A549 (cell line): ENCODE measurements at regions not wholly inside any gene's neighbourhood (a gene's known extent, or its start where the extent isn't known, plus 50 kb on each side); places are given as distances from the start of the nearest gene placed in this dataset.

Experiments used
- ATAC-seq, 2 experiments: fragments of 200-7000 bp in 1 of 2; fragments of >200 bp in 1 of 2; cut with Nextera tagmentation in 1 of 2; cut with Tn5 transposase in 1 of 2; 3 replicates each; pipeline versions ENCODE4 v1.8.0 to v1.9.1; 2018 to 2020; ENCODE audit warnings: mild to moderate bottlenecking in 1 of 2, moderate library complexity in 1 of 2
- CTCF ChIA-PET: fragments of 300-600 bp; sonication (Branson Sonifier 250); formaldehyde crosslinking; extraction: SDS; loops from one replicate; lab custom pipeline; 2021; ENCODE audit warnings: antibody characterized with exemption, inconsistent platforms; lab: Yijun Ruan, JAX
- POLR2A ChIA-PET: fragments of 350-600 bp; formaldehyde crosslinking; extraction: SDS; loops from one replicate; lab custom pipeline; 2021; ENCODE audit warnings: antibody characterized with exemption, inconsistent platforms; lab: Yijun Ruan, JAX
- DNase-seq, 2 experiments: peaks; one replicate each; pipeline versions ENCODE4 v3.0.0 to v3.0.0-alpha.2; 2011 to 2016; ENCODE audit warnings: low read depth in 1 of 2, low spot score in 1 of 2
- FAIRE-seq: peaks from 2 replicates; lab custom pipeline; 2011; peaks lifted over from hg19 to GRCh38; lab: Jason Lieb, UNC
- H3K27ac ChIP-seq, 2 experiments: fragments of >200 bp; sonication (Bioruptor Twin); formaldehyde crosslinking; 3 replicates each; pipeline ENCODE4 v1.5.1; 2016 to 2017
- H3K4me1 ChIP-seq: fragments of >200 bp; sonication (Bioruptor Twin); formaldehyde crosslinking; 3 replicates; pipeline ENCODE4 v1.6.1; 2016
- H3K4me2 ChIP-seq: fragments of >200 bp; sonication (Bioruptor Twin); formaldehyde crosslinking; 3 replicates; pipeline ENCODE4 v1.6.1; 2016
- H3K4me3 ChIP-seq: fragments of >200 bp; sonication (Bioruptor Twin); formaldehyde crosslinking; 3 replicates; pipeline ENCODE4 v1.5.1; 2016
- H3K9me3 ChIP-seq: fragments of >200 bp; sonication (Bioruptor Twin); formaldehyde crosslinking; 3 replicates; pipeline ENCODE4 v1.6.1; 2016
- CBX2 ChIP-seq: fragments of 200-600 bp; sonication (generic); IDR thresholded peaks from 2 replicates; pipeline ENCODE4 v1.6.1; 2016; ENCODE audit warnings: low read depth, mild to moderate bottlenecking, borderline replicate concordance
- CBX8 ChIP-seq: fragments of 200-600 bp; sonication (generic); IDR thresholded peaks from 2 replicates; pipeline ENCODE4 v1.6.1; 2016
- CEBPB ChIP-seq, 2 experiments: fragments of >200 bp in 1 of 2; sonication (Bioruptor Twin) in 1 of 2; formaldehyde crosslinking in 1 of 2; IDR thresholded peaks; 2 replicates each; pipeline ENCODE4 v1.6.1; 2012 to 2016
- CHD2 ChIP-seq: fragments of 150-350 bp; IDR thresholded peaks from 2 replicates; pipeline ENCODE4 v1.6.1; 2014; ENCODE audit warnings: low read length; ENCODE audit not compliant: partially characterized antibody
- CHD4 ChIP-seq: fragments of 200-600 bp; sonication (generic); IDR thresholded peaks from 2 replicates; pipeline ENCODE4 v1.6.1; 2016; ENCODE audit warnings: antibody characterized with exemption, mild to moderate bottlenecking, borderline replicate concordance
- EHF ChIP-seq: fragments of 250-450 bp; sonication (Bioruptor Pico); IDR thresholded peaks from 2 replicates; pipeline ENCODE4 v1.5.0; 2020; ENCODE audit warnings: mild to moderate bottlenecking
- FOXS1 ChIP-seq: fragments of 250-450 bp; sonication (Bioruptor Pico); IDR thresholded peaks from 2 replicates; pipeline ENCODE4 v1.5.0; 2020; ENCODE audit warnings: mild to moderate bottlenecking, moderate library complexity
- HDAC2 ChIP-seq: fragments of 200-600 bp; sonication (generic); IDR thresholded peaks from 2 replicates; pipeline ENCODE4 v1.6.1; 2016
- HEYL ChIP-seq: fragments of 250-450 bp; sonication (Bioruptor Pico); IDR thresholded peaks from 2 replicates; pipeline ENCODE4 v1.8.0; 2021; ENCODE audit warnings: mild to moderate bottlenecking, moderate library complexity
- HOXA7 ChIP-seq: fragments of 250-450 bp; sonication (Bioruptor Pico); IDR thresholded peaks from 2 replicates; pipeline ENCODE4 v1.5.0; 2020; ENCODE audit warnings: mild to moderate bottlenecking, moderate library complexity
- JUN ChIP-seq, 2 experiments: fragments of >200 bp; sonication (Bioruptor Twin); formaldehyde crosslinking; IDR thresholded peaks; 2 replicates in 1 of 2; 3 replicates in 1 of 2; pipeline ENCODE4 v1.6.1; 2016 to 2017
- MAFK ChIP-seq: fragments of 450-650 bp; IDR thresholded peaks from 2 replicates; pipeline ENCODE4 v1.6.1; 2014; ENCODE audit not compliant: partially characterized antibody
- NFE2L2 ChIP-seq: fragments of 150-350 bp; conservative IDR thresholded peaks from 2 replicates; pipeline ENCODE4 v1.6.1; 2014; ENCODE audit warnings: low read length
- NPAS2 ChIP-seq: fragments of 250-450 bp; sonication (Bioruptor Pico); IDR thresholded peaks from 2 replicates; pipeline ENCODE4 v1.8.0; 2022; ENCODE audit warnings: mild to moderate bottlenecking, moderate library complexity, borderline replicate concordance
- RAD21 ChIP-seq, 2 experiments: fragments of >200 bp in 1 of 2; sonication (Bioruptor Twin) in 1 of 2; formaldehyde crosslinking in 1 of 2; IDR thresholded peaks in 1 of 2; conservative IDR thresholded peaks in 1 of 2; 2 replicates in 1 of 2; 3 replicates in 1 of 2; pipeline ENCODE4 v1.6.1; 2012 to 2018; ENCODE audit warnings: inconsistent platforms in 1 of 2
- RARB ChIP-seq: fragments of 250-450 bp; sonication (Bioruptor Pico); IDR thresholded peaks from 2 replicates; pipeline ENCODE4 v1.8.0; 2021; ENCODE audit warnings: mild to moderate bottlenecking, moderate library complexity
- RCOR1 ChIP-seq: fragments of 150-350 bp; IDR thresholded peaks from 2 replicates; pipeline ENCODE4 v1.6.1; 2014; ENCODE audit warnings: antibody characterized with exemption, low read length, low read depth
- RFX5 ChIP-seq: fragments of 450-650 bp; IDR thresholded peaks from 2 replicates; pipeline ENCODE4 v1.7.1; 2014; ENCODE audit warnings: antibody characterized with exemption, mild to moderate bottlenecking, moderate library complexity
- RNF2 ChIP-seq: fragments of 200-600 bp; sonication (generic); IDR thresholded peaks from 2 replicates; pipeline ENCODE4 v1.6.1; 2016; ENCODE audit warnings: low read depth, mild to moderate bottlenecking, antibody characterized with exemption, moderate library complexity, borderline replicate concordance
- SMC3 ChIP-seq: fragments of >200 bp; sonication (Bioruptor Twin); formaldehyde crosslinking; IDR thresholded peaks from 3 replicates; pipeline ENCODE4 v1.6.1; 2018; ENCODE audit warnings: inconsistent platforms
- SREBF2 ChIP-seq: fragments of 450-650 bp; IDR thresholded peaks from 2 replicates; pipeline ENCODE4 v1.6.1; 2014; ENCODE audit warnings: mild to moderate bottlenecking, moderate library complexity
- TFCP2L1 ChIP-seq: fragments of 250-450 bp; sonication (Bioruptor Pico); IDR thresholded peaks from 2 replicates; pipeline ENCODE4 v1.5.0; 2021; ENCODE audit warnings: mild to moderate bottlenecking
- TP53 ChIP-seq: fragments of 250-450 bp; sonication (Bioruptor Pico); IDR thresholded peaks from 2 replicates; pipeline ENCODE4 v1.5.0; 2021; ENCODE audit warnings: mild to moderate bottlenecking, moderate library complexity
- ZC3H11A ChIP-seq: fragments of 450-650 bp; IDR thresholded peaks from 2 replicates; pipeline ENCODE4 v1.6.1; 2014; ENCODE audit warnings: antibody characterized with exemption, mild to moderate bottlenecking
- ZFP36 ChIP-seq: fragments of 450-650 bp; IDR thresholded peaks from 2 replicates; pipeline ENCODE4 v1.6.1; 2014; ENCODE audit warnings: borderline replicate concordance; ENCODE audit not compliant: partially characterized antibody
- ZSCAN20 ChIP-seq: fragments of 250-450 bp; sonication (Bioruptor Pico); IDR thresholded peaks from 2 replicates; pipeline ENCODE4 v1.8.0; 2022; ENCODE audit warnings: mild to moderate bottlenecking, moderate library complexity
- WGBS: methylation state at CpG from one replicate; pipeline ENCODE4 v1.1.6; 2017; ENCODE audit errors: missing lambda C conversion rate; 5-methylcytosine and 5-hydroxymethylcytosine counted together
- TF ChIP-seq, protein P1 (sequence below): fragments of 250-450 bp; sonication (Bioruptor Pico); IDR thresholded peaks from 2 replicates; pipeline ENCODE4 v1.5.0; 2021; ENCODE audit warnings: mild to moderate bottlenecking, moderate library complexity, borderline replicate concordance
- TF ChIP-seq, protein P2 (sequence below): IDR thresholded peaks from 2 replicates; pipeline ENCODE4 v1.6.1; 2012; ENCODE audit warnings: low read depth, borderline replicate concordance
- TF ChIP-seq, protein P3 (sequence below): fragments of 150-350 bp; IDR thresholded peaks from 2 replicates; pipeline ENCODE4 v1.6.1; 2014; ENCODE audit warnings: low read depth, mild to moderate bottlenecking, low read length
- TF ChIP-seq, protein P4 (sequence below): fragments of >200 bp; sonication (Bioruptor Twin); formaldehyde crosslinking; IDR thresholded peaks from 3 replicates; pipeline ENCODE4 v1.5.1; 2016

DNA sequence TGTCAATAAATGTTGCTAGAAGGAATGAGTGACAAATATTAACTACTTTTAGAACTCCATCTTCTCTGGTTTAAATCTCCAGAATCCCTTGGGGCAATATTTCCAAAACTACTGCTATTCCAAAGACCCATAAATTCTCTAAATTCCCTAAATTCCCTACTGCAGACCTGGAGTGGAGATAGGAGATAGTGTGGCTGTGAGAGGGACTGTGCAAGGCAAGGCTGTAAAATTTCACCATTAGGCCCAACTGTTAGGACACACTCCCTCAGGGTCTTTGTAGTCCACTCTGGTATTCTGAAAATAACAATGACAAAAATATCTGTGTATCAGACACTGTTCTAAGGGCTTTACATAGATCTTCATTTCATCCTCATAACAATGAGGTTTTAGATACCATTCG is 67.9 kb downstream of the MYL12B start:
- no peak for ATAC-seq
- H3K27ac ChIP-seq = no peak overlapping the region
- TF ChIP-seq, protein P1, sequence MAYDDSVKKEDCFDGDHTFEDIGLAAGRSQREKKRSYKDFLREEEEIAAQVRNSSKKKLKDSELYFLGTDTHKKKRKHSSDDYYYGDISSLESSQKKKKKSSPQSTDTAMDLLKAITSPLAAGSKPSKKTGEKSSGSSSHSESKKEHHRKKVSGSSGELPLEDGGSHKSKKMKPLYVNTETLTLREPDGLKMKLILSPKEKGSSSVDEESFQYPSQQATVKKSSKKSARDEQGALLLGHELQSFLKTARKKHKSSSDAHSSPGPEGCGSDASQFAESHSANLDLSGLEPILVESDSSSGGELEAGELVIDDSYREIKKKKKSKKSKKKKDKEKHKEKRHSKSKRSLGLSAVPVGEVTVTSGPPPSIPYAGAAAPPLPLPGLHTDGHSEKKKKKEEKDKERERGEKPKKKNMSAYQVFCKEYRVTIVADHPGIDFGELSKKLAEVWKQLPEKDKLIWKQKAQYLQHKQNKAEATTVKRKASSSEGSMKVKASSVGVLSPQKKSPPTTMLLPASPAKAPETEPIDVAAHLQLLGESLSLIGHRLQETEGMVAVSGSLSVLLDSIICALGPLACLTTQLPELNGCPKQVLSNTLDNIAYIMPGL = no peak
- H3K9me3 ChIP-seq = no peaks in the 10 kb centered on the region
- CTCF ChIA-PET = no interaction called here
- 84% methylated on average over 1 of the region's 1 CpG for WGBS
- DNase-seq = no peak
- POLR2A ChIA-PET = no interaction called here
- H3K4me1 ChIP-seq = no peaks in the 10 kb centered on the region
- H3K4me3 ChIP-seq = no peak overlapping the region
- no peak for FAIRE-seq
- H3K4me2 ChIP-seq = no peak overlapping the region

DNA sequence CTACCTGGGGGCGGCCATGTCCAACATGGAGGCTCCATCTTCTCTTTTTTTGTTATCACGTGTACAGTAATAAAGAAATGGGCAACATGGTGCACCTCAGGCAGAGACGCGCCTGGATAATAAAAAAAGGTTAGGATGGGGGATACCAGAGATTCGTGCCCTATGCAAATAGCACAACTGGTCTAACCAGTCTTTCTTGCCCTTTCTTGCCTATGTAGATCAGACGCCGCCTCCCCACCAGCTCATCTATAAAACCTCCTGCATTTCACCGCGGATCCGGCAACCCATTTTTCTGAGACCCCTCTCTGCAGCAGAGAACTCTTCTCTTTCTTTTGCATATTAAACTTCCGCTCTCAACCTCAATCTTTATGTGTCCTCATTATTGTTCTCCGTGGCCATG is 68.7 kb downstream of the MYL12B start:
- Histone ChIP-seq H3K4me2 (no peak overlapping the region), H3K27ac (no peak overlapping the region), H3K9me3 (no peaks in the 10 kb centered on the region), H3K4me3 (no peak overlapping the region), H3K4me1 (no peaks in the 10 kb centered on the region)
- TF ChIP-seq, protein P2, sequence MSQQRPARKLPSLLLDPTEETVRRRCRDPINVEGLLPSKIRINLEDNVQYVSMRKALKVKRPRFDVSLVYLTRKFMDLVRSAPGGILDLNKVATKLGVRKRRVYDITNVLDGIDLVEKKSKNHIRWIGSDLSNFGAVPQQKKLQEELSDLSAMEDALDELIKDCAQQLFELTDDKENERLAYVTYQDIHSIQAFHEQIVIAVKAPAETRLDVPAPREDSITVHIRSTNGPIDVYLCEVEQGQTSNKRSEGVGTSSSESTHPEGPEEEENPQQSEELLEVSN = no peak
- TF ChIP-seq ZSCAN20 (CRISPR knock-in tag) (no peak), SREBF2 (no peak), HOXA7 (no peak), CHD2 (no peak), HEYL (CRISPR knock-in tag) (no peak), JUN (IDR thresholded peaks at IDR 0.05) (no peak), RCOR1 (no peak), HDAC2 (no peak), EHF (CRISPR knock-in tag) (no peak), ZFP36 (no peak), TP53 (CRISPR knock-in tag) (no peak), RAD21 (conservative IDR thresholded peaks at IDR 0.05 in 1 of 2, IDR thresholded peaks at IDR 0.05 in 1 of 2) (no peak), TFCP2L1 (CRISPR knock-in tag) (no peak), NFE2L2 (no peak), CBX8 (no peak)
- TF ChIP-seq, protein P3, sequence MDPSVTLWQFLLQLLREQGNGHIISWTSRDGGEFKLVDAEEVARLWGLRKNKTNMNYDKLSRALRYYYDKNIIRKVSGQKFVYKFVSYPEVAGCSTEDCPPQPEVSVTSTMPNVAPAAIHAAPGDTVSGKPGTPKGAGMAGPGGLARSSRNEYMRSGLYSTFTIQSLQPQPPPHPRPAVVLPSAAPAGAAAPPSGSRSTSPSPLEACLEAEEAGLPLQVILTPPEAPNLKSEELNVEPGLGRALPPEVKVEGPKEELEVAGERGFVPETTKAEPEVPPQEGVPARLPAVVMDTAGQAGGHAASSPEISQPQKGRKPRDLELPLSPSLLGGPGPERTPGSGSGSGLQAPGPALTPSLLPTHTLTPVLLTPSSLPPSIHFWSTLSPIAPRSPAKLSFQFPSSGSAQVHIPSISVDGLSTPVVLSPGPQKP = no peak
- ChIA-PET POLR2A (no interaction called here), CTCF (no interaction called here)
- no peak for ATAC-seq
- no peak for DNase-seq
- 85% methylated on average over 12 of the region's 12 CpGs for WGBS
- no peak for FAIRE-seq

DNA sequence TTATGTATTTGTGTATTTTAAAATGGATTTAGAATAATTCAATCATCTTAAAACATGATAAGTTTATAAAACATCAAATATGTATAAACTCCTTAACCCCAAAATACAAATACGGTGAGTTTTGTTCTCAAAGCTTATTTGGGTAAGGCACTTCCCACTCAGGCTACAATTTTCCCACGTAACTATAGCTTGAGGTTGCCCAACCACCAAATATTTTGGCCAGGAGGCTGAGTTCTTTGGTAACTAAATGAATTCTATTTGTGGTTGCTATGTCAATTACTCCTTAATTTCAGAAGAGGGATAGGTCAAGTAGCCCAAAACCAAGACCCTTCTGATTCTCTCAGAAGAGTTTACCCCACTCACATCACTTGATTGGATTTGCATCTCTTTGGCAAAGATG is 70.4 kb downstream of the MYL12B start:
- FAIRE-seq (no peak), ATAC-seq (no peak), DNase-seq (no peak)
- CTCF ChIA-PET = no interaction called here
- no peaks in the 10 kb centered on the region for H3K4me1 ChIP-seq
- H3K27ac ChIP-seq = no peak overlapping the region
- no peak overlapping the region for H3K4me2 ChIP-seq
- H3K9me3 ChIP-seq = no peaks in the 10 kb centered on the region
- H3K4me3 ChIP-seq = no peak overlapping the region
- POLR2A ChIA-PET = no interaction called here
- WGBS = 91% methylated on average over 2 of the region's 2 CpGs
- TF ChIP-seq EHF (CRISPR knock-in tag) (no peak), MAFK (no peak), CHD4 (no peak), ZC3H11A (no peak), CBX2 (no peak), CEBPB (IDR thresholded peaks at IDR 0.05) (no peak), SMC3 (no peak), CHD2 (no peak), RFX5 (no peak), RARB (CRISPR knock-in tag) (no peak), RAD21 (conservative IDR thresholded peaks at IDR 0.05 in 1 of 2, IDR thresholded peaks at IDR 0.05 in 1 of 2) (no peak), FOXS1 (CRISPR knock-in tag) (no peak), RNF2 (no peak), NPAS2 (no peak)
- TF ChIP-seq, protein P4, sequence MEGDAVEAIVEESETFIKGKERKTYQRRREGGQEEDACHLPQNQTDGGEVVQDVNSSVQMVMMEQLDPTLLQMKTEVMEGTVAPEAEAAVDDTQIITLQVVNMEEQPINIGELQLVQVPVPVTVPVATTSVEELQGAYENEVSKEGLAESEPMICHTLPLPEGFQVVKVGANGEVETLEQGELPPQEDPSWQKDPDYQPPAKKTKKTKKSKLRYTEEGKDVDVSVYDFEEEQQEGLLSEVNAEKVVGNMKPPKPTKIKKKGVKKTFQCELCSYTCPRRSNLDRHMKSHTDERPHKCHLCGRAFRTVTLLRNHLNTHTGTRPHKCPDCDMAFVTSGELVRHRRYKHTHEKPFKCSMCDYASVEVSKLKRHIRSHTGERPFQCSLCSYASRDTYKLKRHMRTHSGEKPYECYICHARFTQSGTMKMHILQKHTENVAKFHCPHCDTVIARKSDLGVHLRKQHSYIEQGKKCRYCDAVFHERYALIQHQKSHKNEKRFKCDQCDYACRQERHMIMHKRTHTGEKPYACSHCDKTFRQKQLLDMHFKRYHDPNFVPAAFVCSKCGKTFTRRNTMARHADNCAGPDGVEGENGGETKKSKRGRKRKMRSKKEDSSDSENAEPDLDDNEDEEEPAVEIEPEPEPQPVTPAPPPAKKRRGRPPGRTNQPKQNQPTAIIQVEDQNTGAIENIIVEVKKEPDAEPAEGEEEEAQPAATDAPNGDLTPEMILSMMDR = no peak
- TF ChIP-seq, protein P2 = no peak
